Activated CD8-positive, alpha-beta memory T cell treated with anti-CD3 and anti-CD28 coated beads, Interleukin-2, amount 50 U/mL, for 4 hours (primary cell): ENCODE measurements at regions not wholly inside any gene's neighbourhood (a gene's known extent, or its start where the extent isn't known, plus 50 kb on each side); places are given as distances from the start of the nearest gene placed in this dataset.
"Not testable (repeated sequence)": the region's sequence is repeated elsewhere in the genome, so short reads cannot be mapped to it uniquely, and the experiment has no call there.

Experiments
- DNase-seq: peaks from one replicate; pipeline ENCODE4 v3.0.0-alpha.2; 2020

GRCh38 chr4:152051332-152051731, 290.5 kb upstream of the GATB start:
- not testable (repeated sequence) for DNase-seq

- no peak for DNase-seq
Measured at GRCh38 chr4:152050106-152050505, 289.3 kb upstream of the GATB start.

- no peak for DNase-seq
Measured at GRCh38 chr4:152047451-152047850, 286.6 kb upstream of the GATB start.

GRCh38 chr4:152045807-152046571, 285.2 kb upstream of the GATB start:
- DNase-seq = peak; percentile 21

- no peak for DNase-seq
Measured at GRCh38 chr4:152045449-152045806, 284.6 kb upstream of the GATB start.

GRCh38 chr4:152044331-152045036, 283.7 kb upstream of the GATB start:
- DNase-seq = no peak

GRCh38 chr4:152041295-152041694, 280.5 kb upstream of the GATB start:
- DNase-seq = no peak

GRCh38 chr4:152039691-152040090, 278.9 kb upstream of the GATB start:
- DNase-seq = no peak

GRCh38 chr4:152039023-152039481, 278.2 kb upstream of the GATB start:
- DNase-seq = no peak

- DNase-seq = no peak
Measured at GRCh38 chr4:152038238-152038637, 277.4 kb upstream of the GATB start.

- no peak for DNase-seq
Measured at GRCh38 chr4:152037435-152037834, 276.6 kb upstream of the GATB start.

GRCh38 chr4:152033621-152034020, 272.8 kb upstream of the GATB start:
- DNase-seq = no peak

- DNase-seq = no peak
Measured at GRCh38 chr4:152032722-152033131, 271.9 kb upstream of the GATB start.

- no peak for DNase-seq
Measured at GRCh38 chr4:152029631-152030030, 268.8 kb upstream of the GATB start.

- DNase-seq = no peak
Measured at GRCh38 chr4:152028131-152028530, 267.3 kb upstream of the GATB start.

- DNase-seq = no peak
Measured at GRCh38 chr4:152024881-152025280, 264.1 kb upstream of the GATB start.

- no peak for DNase-seq
Measured at GRCh38 chr4:152023674-152024073, 262.9 kb upstream of the GATB start.

GRCh38 chr4:152022543-152022942, 261.7 kb upstream of the GATB start:
- no peak for DNase-seq

GRCh38 chr4:152021788-152022438, 261.1 kb upstream of the GATB start:
- DNase-seq = no peak

GRCh38 chr4:152020073-152020472, 259.3 kb upstream of the GATB start:
- no peak for DNase-seq

- no peak for DNase-seq
Measured at GRCh38 chr4:152016303-152016620, 255.5 kb upstream of the GATB start.

- no peak for DNase-seq
Measured at GRCh38 chr4:152015597-152016302, 254.9 kb upstream of the GATB start.

- peak; percentile 27 for DNase-seq
Measured at GRCh38 chr4:152014280-152014679, 253.5 kb upstream of the GATB start.
